A549 (cell line): ENCODE measurements at regions not wholly inside any gene's neighbourhood (a gene's known extent, or its start where the extent isn't known, plus 50 kb on each side); places are given as distances from the start of the nearest gene placed in this dataset.

ENCODE experiments used
- CTCF ChIP-seq: fragments of >200 bp; sonication (Bioruptor Twin); formaldehyde crosslinking; IDR thresholded peaks from 3 replicates; pipeline ENCODE4 v1.5.1; 2016
- EP300 ChIP-seq, 2 experiments: fragments of >200 bp; sonication (Bioruptor Twin); formaldehyde crosslinking; IDR thresholded peaks; 2 replicates in 1 of 2; 3 replicates in 1 of 2; pipeline ENCODE4 v1.6.1; 2016 to 2017
- NFE2L2 ChIP-seq: fragments of 150-350 bp; conservative IDR thresholded peaks from 2 replicates; pipeline ENCODE4 v1.6.1; 2014; ENCODE audit warnings: low read length
- POLR2A ChIP-seq: IDR thresholded peaks from 2 replicates; pipeline ENCODE4 v1.6.1; 2012; ENCODE audit warnings: mild to moderate bottlenecking, low read length
- RNF2 ChIP-seq: fragments of 200-600 bp; sonication (generic); IDR thresholded peaks from 2 replicates; pipeline ENCODE4 v1.6.1; 2016; ENCODE audit warnings: low read depth, mild to moderate bottlenecking, antibody characterized with exemption, moderate library complexity, borderline replicate concordance
- SMC3 ChIP-seq: fragments of >200 bp; sonication (Bioruptor Twin); formaldehyde crosslinking; IDR thresholded peaks from 3 replicates; pipeline ENCODE4 v1.6.1; 2018; ENCODE audit warnings: inconsistent platforms

DNA sequence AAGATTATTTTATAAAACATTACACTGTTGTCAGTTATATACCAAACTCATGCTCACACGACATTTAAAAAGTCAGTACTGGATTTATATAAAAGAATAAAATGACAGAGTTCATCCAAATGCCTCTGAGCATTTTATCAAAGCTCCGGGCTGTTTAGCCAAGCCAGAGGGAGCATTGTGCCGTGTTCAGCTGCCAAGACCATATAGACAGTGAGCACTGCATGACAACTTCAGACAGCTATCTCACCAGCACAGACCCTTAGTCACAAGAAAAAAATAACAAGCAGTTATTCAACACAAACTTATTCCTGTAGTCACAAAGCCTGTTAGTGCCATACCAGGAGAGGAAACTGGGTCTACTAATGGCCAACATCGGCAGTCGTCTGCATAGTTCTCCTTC, 88.0 kb upstream of the PBX1 start:
- TF ChIP-seq POLR2A (no peak), CTCF (no peak), SMC3 (no peak), EP300 (IDR thresholded peaks at IDR 0.05) (no peak), RNF2 (no peak), NFE2L2 (no peak)
